Activated naive CD8-positive, alpha-beta T cell treated with anti-CD3 and anti-CD28 coated beads for 36 hours (primary cell): ENCODE measurements at regions not wholly inside any gene's neighbourhood (a gene's known extent, or its start where the extent isn't known, plus 50 kb on each side); places are given as distances from the start of the nearest gene placed in this dataset.

Source experiments
- DNase-seq: peaks from one replicate; pipeline ENCODE4 v3.0.0; 2021
- H3K27ac Mint-ChIP-seq: one replicate; pipeline ENCODE4 v1.8.0; 2022; ENCODE audit warnings: mild to moderate bottlenecking, moderate library complexity, mixed read lengths
- H3K27me3 Mint-ChIP-seq: one replicate; pipeline ENCODE4 v1.8.0; 2022; ENCODE audit warnings: mild to moderate bottlenecking, mixed read lengths
- H3K36me3 Mint-ChIP-seq: one replicate; pipeline ENCODE4 v1.8.0; 2021; ENCODE audit warnings: mild to moderate bottlenecking, mixed read lengths
- H3K4me1 Mint-ChIP-seq: one replicate; pipeline ENCODE4 v1.8.0; 2021; ENCODE audit warnings: mixed read lengths
- H3K4me3 Mint-ChIP-seq: one replicate; pipeline ENCODE4 v1.8.0; 2022; ENCODE audit warnings: mild to moderate bottlenecking, moderate library complexity, mixed read lengths
- H3K9me3 Mint-ChIP-seq: one replicate; pipeline ENCODE4 v1.8.0; 2022; ENCODE audit warnings: mixed read lengths

DNA sequence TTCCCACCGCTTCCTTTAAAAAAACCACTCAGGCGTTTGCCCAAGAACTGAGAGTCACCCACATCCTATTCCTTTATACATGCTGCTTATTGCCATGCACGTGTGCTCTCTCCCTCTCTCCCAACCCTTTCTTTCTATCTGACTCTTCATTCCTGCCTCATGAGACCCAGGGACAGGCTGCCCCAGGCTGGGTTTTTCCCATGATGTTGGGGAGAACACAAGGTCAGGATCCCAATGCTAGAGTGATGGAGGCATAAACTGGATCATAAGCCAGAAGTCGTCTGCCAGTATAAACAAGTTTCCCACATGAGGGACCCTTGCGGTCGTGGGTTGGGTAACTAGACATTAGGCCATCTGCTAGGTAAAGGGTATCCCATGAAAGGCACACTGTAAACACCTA is 64.9 kb downstream of the CD2 start:
- H3K4me1 Mint-ChIP-seq, result peaks cover 46% of the 10 kb centered on the region
- H3K27ac Mint-ChIP-seq, result peak overlapping the region; percentile 83

DNA sequence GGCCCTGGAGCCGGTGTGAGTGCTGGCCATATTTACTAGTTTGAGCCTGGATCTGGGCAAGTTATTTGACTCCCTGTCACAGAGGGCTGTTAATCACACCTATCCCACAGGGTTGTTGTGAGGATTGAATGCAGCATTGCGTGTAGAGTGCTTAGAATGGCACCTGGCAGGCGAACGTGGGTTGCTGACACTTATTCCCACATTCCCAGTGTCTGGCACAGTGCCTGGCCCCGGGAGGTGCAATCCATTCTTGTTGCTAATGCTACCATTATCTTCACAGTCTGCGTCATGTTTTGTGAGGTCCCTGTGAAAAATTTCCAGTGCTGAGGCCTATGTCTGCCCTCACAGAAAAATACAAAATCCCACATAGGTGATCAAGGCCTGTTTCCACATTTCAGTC is 66.1 kb downstream of the CD2 start:
- Mint-ChIP-seq H3K27me3 (no peaks in the 10 kb centered on the region), H3K4me1 (peaks cover 42% of the 10 kb centered on the region), H3K27ac (no peak overlapping the region), H3K9me3 (no peaks in the 10 kb centered on the region), H3K4me3 (no peak overlapping the region), H3K36me3 (peaks cover 8% of the 10 kb centered on the region)
- no peak for DNase-seq

More for the DNA sequence above, 64.9 kb downstream of the CD2 start:
- no peak for DNase-seq
- H3K9me3 Mint-ChIP-seq, result peaks cover 2% of the 10 kb centered on the region
- H3K4me3 Mint-ChIP-seq, result no peak overlapping the region
- peaks cover 12% of the 10 kb centered on the region for H3K36me3 Mint-ChIP-seq
- no peaks in the 10 kb centered on the region for H3K27me3 Mint-ChIP-seq

DNA sequence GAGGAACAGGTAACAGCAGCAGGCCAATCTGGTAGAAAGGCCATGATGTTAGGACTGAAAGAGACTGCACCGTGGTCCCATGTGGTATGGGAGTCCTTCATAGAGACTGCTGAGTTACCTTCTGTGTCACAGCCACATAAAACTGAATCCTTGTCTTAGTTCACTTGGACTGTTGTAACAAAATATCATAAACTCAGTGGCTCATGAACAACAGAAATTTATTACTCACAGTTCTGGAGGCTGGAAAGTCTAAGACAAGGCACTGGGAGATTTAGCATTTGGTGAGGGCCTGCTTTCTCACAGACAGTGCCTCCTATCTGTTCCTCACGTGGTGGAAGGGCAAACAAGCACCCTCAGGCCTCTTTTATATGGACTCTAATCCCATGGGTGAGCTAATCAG is 67.5 kb downstream of the CD2 start:
- peaks cover 47% of the 10 kb centered on the region for H3K4me1 Mint-ChIP-seq
- no peak overlapping the region for H3K4me3 Mint-ChIP-seq
- no peaks in the 10 kb centered on the region for H3K27me3 Mint-ChIP-seq
- H3K9me3 Mint-ChIP-seq, result no peaks in the 10 kb centered on the region
- peaks cover 12% of the 10 kb centered on the region for H3K36me3 Mint-ChIP-seq
- H3K27ac Mint-ChIP-seq, result no peak overlapping the region
- no peak for DNase-seq

DNA sequence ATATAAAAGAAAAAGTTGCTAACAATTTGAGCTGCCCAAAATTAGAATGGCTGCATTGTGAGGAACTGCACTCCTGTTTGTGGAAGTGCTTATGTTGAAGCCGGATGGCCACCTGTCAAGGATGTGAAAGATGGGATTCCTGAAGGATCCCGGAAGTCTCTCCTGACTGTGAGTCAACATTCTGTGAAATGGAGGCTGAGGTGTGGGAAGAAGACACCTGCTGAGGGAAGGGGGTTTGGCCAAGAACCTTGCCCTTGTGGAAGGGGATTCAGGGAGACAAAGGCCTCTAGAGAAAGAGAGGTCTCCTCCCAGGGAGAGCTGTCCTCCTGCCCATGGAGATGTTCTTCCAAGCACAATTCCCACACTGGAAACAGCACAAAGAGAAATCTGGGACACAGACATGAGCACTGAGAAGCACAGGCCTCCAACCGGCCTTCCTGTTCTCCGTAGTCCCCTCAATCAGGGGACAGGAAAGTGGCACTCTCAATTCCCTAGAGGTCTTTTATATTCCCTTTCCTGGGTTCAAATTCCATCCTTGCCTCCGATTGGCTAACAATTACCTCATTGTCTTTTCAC is 70.5 kb downstream of the CD2 start:
- H3K9me3 Mint-ChIP-seq, result peaks cover 10% of the 10 kb centered on the region
- H3K4me1 Mint-ChIP-seq, result peaks cover 45% of the 10 kb centered on the region
- H3K27ac Mint-ChIP-seq, result peak overlapping the region; percentile 94
- DNase-seq, result no peak
- no peak overlapping the region for H3K4me3 Mint-ChIP-seq
- H3K36me3 Mint-ChIP-seq, result peaks cover 25% of the 10 kb centered on the region
- no peaks in the 10 kb centered on the region for H3K27me3 Mint-ChIP-seq

DNA sequence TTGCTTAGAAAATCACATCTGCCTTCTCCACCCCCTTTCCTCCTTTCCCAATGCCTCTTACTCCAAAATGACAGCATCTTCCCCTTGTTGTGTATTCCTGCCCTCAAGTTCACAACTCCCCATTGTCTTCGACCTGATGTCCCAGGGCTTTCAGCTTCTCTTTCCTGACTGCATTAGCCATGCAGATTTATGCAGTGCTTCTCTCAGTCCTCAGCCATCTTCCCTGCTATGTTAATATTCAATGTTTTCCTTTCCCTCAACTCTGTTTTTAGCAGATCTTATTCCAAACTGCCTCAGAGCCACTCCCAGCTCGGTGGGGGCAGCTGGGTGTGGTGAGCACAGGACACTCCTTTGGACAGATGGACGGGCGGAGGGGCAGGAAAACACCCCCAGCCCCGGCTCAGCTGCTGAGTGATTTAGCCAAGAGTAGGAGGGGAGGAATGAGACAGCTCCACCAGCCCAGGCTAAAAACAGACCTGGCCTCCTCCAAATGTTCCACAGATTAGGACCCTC is 71.0 kb downstream of the CD2 start:
- H3K27me3 Mint-ChIP-seq, result no peaks in the 10 kb centered on the region
- peak overlapping the region; percentile 94 for H3K27ac Mint-ChIP-seq
- peaks cover 43% of the 10 kb centered on the region for H3K4me1 Mint-ChIP-seq
- no peak for DNase-seq
- peaks cover 11% of the 10 kb centered on the region for H3K9me3 Mint-ChIP-seq
- peak overlapping the region; percentile 83 for H3K4me3 Mint-ChIP-seq
- peaks cover 25% of the 10 kb centered on the region for H3K36me3 Mint-ChIP-seq

DNA sequence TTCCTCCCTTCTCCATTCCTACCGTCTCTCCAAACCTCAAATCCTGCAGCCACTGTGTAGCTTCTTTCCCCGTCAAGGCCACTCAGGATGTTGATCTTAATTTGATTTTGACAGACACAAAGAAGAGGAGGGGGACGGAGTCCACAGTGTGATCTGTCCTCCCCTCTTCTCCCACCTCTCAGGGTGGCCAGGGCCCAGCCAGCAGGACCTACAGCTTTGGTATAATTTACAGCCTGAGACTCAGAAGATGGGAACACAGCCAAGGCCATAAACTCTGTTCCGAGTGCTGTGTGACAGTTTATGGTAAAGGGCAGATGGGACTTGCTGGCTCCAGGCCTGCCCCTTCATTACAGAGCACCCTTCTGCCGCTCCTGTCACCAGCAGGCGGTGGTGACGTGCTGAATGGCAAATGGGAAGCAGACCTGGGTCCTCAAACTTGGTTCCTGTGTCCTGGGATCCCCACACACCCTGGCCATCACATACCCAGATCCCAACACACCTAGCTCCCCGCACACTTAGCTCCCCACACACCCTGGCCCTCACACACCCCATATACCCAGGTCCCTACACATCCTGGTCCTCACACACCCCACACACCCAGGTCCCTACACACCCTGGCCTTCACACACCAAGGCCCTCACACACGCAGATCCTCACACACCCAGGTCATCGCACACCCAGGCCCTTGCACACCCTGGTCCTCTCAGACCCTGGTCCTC is 71.6 kb downstream of the CD2 start:
- H3K4me3 Mint-ChIP-seq, result peak overlapping the region; percentile 83
- peaks cover 25% of the 10 kb centered on the region for H3K36me3 Mint-ChIP-seq
- peaks cover 11% of the 10 kb centered on the region for H3K9me3 Mint-ChIP-seq
- peaks cover 46% of the 10 kb centered on the region for H3K4me1 Mint-ChIP-seq
- DNase-seq, result no peak
- peak overlapping the region; percentile 94 for H3K27ac Mint-ChIP-seq
- H3K27me3 Mint-ChIP-seq, result no peaks in the 10 kb centered on the region

DNA sequence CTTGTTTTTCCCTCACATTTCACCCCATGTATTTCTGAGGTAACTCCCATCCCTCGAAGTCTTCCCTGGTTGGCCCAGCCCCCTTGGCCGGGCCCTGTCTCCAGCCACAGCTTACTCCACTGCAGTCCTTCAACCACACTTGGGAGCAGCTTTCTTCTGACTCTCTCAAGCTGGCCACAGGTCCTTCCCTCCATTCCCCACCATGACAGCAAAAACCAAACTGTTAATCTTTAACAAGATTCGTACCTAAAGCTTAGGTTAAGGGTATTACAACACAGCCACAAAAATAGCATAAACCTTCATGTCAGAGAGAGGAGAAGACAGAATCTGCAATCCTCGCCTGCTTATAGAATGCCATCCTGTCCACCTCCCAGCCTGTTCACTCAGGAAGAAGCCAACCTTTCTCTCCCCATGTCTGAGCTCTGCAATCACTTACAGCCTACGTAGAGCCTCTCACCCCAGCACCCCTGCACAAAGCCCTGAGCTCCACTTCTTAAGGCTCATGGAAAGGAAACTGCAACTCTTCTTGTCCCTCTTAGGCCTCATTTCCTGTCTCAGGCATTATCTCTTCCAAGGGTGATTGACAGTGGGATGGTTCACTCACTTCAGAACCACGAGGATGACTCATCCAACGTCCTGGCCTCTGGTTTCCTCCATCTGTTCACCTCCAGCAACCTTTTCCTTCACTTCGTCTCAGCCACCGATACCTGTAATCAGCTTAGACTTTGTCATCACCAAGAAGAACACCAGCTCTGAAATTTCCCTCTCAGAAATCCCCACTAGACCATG is 72.8 kb downstream of the CD2 start:
- Mint-ChIP-seq H3K4me1 (peaks cover 46% of the 10 kb centered on the region), H3K27me3 (no peaks in the 10 kb centered on the region), H3K9me3 (peaks cover 11% of the 10 kb centered on the region), H3K4me3 (peak overlapping the region; percentile 83), H3K27ac (peak overlapping the region; percentile 94), H3K36me3 (peaks cover 25% of the 10 kb centered on the region)
- peak; percentile 78 for DNase-seq

DNA sequence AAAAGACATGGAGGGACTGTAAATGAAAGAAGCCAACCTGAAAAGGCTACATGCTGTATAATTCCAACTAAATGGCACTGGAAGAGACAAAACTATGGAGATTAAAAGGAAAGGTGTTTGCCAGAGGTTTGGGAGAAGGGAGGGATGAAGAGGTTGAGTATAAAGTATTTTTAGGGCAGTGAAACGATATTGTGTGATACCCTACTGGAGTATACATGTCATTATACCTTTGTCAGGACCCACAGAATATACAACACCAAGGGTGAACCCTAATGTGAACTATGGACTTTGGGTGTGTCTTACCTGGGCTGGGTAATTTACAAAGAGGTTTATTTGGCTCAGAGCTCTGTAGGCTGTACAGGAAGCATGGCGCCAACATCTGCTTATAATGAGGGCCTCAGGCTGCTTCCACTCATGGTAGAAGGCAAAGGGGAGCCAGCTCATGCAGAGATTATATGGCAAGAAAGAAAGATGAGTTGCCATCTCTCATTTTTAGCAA is 73.4 kb downstream of the CD2 start:
- Mint-ChIP-seq H3K9me3 (peaks cover 11% of the 10 kb centered on the region), H3K27me3 (no peaks in the 10 kb centered on the region), H3K4me1 (peaks cover 46% of the 10 kb centered on the region), H3K27ac (peak overlapping the region; percentile 94), H3K4me3 (peak overlapping the region; percentile 83), H3K36me3 (peaks cover 25% of the 10 kb centered on the region)
- no peak for DNase-seq

DNA sequence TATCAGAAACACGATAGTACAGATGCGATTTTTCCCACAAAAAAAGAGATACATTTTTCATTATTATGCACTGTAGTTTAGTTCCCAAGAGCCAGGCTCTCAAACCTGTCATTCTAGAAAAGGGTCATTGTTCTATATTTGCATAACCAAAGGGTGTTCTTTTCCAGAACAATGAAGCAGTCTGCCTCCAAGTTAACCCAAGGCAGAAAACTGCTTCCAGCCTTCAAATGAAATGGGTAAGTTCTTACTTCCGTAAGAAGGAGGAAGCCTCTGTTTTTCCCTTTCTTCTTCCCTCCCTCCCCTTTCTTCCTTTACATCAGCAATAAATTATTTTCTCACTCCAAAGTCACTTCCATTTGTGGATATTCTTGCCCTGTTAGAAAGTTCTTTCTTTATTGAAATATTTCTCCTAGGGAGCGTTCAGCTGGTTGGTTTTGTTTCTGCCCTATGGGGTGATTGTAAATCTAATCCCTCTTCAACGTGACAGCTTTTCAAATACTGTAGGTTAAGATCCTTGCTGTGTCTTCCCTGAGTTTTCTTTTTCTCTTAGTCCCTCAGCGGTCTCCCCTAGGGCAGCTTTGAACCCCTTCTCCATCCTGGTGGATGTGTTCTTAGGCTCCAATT is 77.3 kb upstream of the PTGFRN start:
- H3K36me3 Mint-ChIP-seq, result peaks cover 19% of the 10 kb centered on the region
- no peaks in the 10 kb centered on the region for H3K27me3 Mint-ChIP-seq
- peaks cover 18% of the 10 kb centered on the region for H3K4me1 Mint-ChIP-seq
- H3K27ac Mint-ChIP-seq, result no peak overlapping the region
- H3K9me3 Mint-ChIP-seq, result peaks cover 17% of the 10 kb centered on the region
- no peak overlapping the region for H3K4me3 Mint-ChIP-seq
- DNase-seq, result no peak

DNA sequence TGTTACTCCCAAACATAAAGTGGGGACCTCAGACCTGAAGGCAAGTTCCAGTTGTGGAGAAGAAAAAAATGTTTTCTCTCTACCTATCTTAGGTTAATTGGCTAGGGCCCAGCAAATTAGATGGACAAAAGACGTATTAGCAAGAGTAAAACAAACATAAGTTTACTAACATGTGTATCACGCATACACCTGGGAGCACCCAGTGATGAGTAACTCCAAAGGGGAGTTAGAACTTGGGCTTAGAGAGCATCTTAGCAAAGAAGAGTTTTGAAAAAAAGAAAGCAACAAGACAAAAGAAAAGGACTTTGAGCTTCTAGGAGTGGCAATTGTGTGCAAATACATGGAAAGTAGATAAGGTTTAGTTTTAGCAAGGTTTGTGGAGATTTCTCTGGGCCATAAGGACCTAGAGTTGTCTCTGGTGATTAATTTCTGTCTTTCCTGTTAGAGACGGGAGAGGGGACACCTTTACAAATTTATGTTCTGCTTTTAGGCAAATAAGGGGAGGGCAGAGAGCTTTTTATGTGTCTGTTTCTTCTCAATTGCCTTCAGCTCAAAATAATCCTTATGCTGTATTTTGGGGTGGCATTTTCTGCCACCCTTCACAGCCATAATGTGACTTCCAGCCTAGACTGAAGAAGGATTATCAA is 76.7 kb upstream of the PTGFRN start:
- Mint-ChIP-seq H3K9me3 (peaks cover 15% of the 10 kb centered on the region), H3K27me3 (no peaks in the 10 kb centered on the region), H3K4me1 (peaks cover 12% of the 10 kb centered on the region), H3K4me3 (no peak overlapping the region), H3K36me3 (peaks cover 14% of the 10 kb centered on the region), H3K27ac (no peak overlapping the region)
- DNase-seq, result no peak

DNA sequence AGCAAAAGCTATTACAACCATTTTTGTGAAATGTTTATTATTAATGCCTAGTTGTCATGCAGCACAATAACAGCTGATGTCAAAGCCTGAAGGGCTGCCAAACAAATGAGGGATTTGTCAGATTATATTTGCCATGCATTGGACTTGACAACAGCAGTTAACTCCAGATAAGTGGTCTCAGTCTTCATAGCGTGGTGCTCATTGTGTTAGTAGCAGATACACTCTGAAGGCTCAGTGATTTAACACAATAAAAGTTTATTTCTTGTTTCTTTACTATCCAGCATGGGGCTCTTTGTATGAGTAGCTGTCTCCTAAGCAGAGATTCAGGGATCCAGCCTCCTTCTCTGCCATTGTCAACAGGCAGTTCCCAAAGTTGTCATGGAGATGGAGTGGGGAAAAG is 76.0 kb upstream of the PTGFRN start:
- peaks cover 10% of the 10 kb centered on the region for H3K36me3 Mint-ChIP-seq
- H3K27ac Mint-ChIP-seq, result no peak overlapping the region
- no peak overlapping the region for H3K4me3 Mint-ChIP-seq
- DNase-seq, result no peak
- H3K4me1 Mint-ChIP-seq, result peaks cover 7% of the 10 kb centered on the region
- H3K9me3 Mint-ChIP-seq, result peaks cover 13% of the 10 kb centered on the region
- no peaks in the 10 kb centered on the region for H3K27me3 Mint-ChIP-seq

DNA sequence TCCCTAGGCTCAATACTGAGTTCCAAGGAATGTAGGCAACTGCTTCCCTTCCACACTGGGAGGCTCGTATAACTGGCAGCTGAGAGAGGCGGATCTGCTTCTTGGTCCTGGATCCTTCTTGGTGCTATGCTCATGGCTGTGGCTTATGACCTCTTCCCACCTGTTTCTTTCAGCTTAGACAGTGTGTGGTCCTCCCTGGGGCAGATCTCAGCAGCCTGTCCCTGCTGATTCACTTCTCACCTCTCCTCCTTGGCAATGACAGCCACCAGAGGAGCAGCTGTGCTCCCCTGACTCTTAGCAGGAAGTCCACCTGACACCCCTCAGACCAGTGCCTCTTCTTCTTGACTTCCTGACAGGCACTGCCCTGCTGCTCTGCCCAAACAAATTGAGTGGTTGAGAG is 75.1 kb upstream of the PTGFRN start:
- DNase-seq, result no peak
- no peak overlapping the region for H3K27ac Mint-ChIP-seq
- no peak overlapping the region for H3K4me3 Mint-ChIP-seq
- no peaks in the 10 kb centered on the region for H3K27me3 Mint-ChIP-seq
- H3K4me1 Mint-ChIP-seq, result peaks cover 4% of the 10 kb centered on the region
- H3K36me3 Mint-ChIP-seq, result peaks cover 6% of the 10 kb centered on the region
- peaks cover 10% of the 10 kb centered on the region for H3K9me3 Mint-ChIP-seq

DNA sequence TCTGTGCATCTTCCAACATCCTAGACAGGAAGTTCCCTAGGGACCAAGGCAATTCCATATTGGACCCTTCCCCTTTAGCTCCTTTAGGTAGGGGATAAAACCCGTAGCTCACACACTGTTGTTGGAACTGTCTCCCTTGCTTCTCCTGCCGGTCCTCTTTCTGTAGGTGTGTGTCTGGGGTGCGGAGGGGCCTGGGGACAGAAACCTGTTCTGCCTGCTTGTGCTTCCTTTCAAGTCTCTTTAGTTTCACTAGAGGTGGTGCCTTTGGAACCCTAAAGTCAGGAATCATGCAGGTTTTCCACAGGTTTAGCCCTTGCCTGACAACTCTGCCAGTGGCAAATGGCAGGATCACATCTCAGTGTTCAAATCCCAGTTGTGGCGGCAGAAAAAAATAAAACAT is 74.6 kb upstream of the PTGFRN start:
- Mint-ChIP-seq H3K4me3 (no peak overlapping the region), H3K27ac (no peak overlapping the region), H3K36me3 (peaks cover 6% of the 10 kb centered on the region), H3K27me3 (no peaks in the 10 kb centered on the region), H3K9me3 (peaks cover 9% of the 10 kb centered on the region), H3K4me1 (peaks cover 4% of the 10 kb centered on the region)
- no peak for DNase-seq

DNA sequence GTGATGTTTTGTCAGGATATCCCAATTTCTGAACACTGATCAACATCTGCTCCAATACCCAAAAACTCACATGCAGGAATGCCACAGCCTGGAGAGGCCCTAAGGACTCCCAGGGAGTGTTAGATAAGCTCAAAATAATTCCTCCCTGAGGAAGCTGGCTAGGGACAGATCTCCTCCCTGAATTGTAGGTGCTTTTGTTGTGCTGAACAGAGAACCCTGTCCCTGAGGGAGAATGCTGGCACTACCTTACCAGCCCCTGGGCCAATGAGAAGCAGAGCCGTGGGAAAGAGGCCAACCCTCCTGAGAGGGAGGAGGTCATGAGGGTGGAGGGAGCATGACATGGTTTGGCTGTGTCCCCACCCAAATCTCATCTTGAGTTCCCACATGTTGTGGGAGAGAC is 73.6 kb upstream of the PTGFRN start:
- Mint-ChIP-seq H3K4me1 (no peaks in the 10 kb centered on the region), H3K9me3 (peaks cover 9% of the 10 kb centered on the region), H3K36me3 (peaks cover 6% of the 10 kb centered on the region), H3K27me3 (no peaks in the 10 kb centered on the region), H3K4me3 (no peak overlapping the region), H3K27ac (no peak overlapping the region)
- DNase-seq, result no peak
